ENCODE measurements at regions not wholly inside any gene's neighbourhood (a gene's known extent, or its start where the extent isn't known, plus 50 kb on each side); places are given as distances from the start of the nearest gene placed in this dataset.

GRCh38 chr12:124486346-124486963, 81.0 kb downstream of the NCOR2 start:
- TF ChIP-seq, protein P1, sequence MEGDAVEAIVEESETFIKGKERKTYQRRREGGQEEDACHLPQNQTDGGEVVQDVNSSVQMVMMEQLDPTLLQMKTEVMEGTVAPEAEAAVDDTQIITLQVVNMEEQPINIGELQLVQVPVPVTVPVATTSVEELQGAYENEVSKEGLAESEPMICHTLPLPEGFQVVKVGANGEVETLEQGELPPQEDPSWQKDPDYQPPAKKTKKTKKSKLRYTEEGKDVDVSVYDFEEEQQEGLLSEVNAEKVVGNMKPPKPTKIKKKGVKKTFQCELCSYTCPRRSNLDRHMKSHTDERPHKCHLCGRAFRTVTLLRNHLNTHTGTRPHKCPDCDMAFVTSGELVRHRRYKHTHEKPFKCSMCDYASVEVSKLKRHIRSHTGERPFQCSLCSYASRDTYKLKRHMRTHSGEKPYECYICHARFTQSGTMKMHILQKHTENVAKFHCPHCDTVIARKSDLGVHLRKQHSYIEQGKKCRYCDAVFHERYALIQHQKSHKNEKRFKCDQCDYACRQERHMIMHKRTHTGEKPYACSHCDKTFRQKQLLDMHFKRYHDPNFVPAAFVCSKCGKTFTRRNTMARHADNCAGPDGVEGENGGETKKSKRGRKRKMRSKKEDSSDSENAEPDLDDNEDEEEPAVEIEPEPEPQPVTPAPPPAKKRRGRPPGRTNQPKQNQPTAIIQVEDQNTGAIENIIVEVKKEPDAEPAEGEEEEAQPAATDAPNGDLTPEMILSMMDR (IDR thresholded peaks at IDR 0.05; ENCODE audit: low read depth, low read length, missing control alignments), result no peak
- no peak overlapping the region for H3K4me3 ChIP-seq (ENCODE audit: low read depth, low read length)
- DNase-seq (ENCODE audit: low read depth), result no peak
- in situ Hi-C loops (cut with HindIII; ENCODE audit: low sequenced_read_pairs), result no loop called here

DNA sequence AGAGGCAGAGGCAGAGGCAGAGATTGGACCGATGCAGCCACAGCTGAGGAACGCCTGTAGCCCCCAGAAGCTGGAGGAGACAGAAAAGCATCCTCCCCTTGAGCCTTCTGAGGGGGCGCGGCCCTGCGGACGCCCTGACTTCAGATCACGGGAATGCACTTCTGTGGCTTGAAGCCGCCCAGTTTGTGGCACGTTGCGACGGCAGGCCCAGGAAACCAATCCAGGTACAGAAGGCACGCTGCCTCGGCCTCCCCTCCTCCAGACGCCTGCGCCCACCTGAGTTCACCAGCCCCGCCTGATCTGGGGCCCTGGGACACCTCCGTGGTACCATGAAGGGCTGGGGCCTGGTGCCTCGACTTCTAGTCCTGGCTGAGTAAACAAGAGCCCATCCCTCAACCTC, 82.0 kb downstream of the NCOR2 start:
- no peak overlapping the region for H3K4me3 ChIP-seq (ENCODE audit: low read depth, low read length)
- TF ChIP-seq, protein P1 (IDR thresholded peaks at IDR 0.05; ENCODE audit: low read depth, low read length, missing control alignments), result no peak
- in situ Hi-C loops (cut with HindIII; ENCODE audit: low sequenced_read_pairs), result no loop called here
- DNase-seq (ENCODE audit: low read depth), result no peak

- H3K4me3 ChIP-seq (ENCODE audit: low read depth, low read length), result no peak overlapping the region
Measured at GRCh38 chr12:124484526-124484953, 82.9 kb downstream of the NCOR2 start.

DNA sequence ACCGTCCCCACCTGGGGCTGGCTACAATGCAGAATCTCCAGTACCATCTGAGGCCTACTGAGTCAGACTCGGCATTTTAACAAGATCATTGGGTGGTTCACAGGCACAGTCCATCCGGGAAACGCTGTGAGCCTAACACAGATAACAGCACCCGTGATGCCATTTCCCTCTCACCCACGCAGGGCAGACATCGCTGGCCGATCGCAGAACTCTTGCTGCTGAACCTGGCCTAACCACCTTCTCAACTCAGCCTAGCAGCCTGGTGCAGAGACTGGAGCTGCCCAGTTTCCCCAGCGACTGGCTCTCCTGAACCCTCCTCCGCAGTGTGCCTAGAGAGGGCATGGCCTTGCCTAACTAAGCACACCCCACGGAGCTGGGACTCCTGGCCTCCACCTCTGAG, 83.3 kb downstream of the NCOR2 start:
- in situ Hi-C loops (cut with HindIII; ENCODE audit: low sequenced_read_pairs), result no loop called here
- no peak overlapping the region for H3K4me3 ChIP-seq (ENCODE audit: low read depth, low read length)
- DNase-seq (ENCODE audit: low read depth), result no peak
- TF ChIP-seq, protein P1 (IDR thresholded peaks at IDR 0.05; ENCODE audit: low read depth, low read length, missing control alignments), result no peak

More at GRCh38 chr12:124484526-124484953, 82.9 kb downstream of the NCOR2 start:
- no peak for DNase-seq (ENCODE audit: low read depth)
- in situ Hi-C loops (cut with HindIII; ENCODE audit: low sequenced_read_pairs), result no loop called here
- TF ChIP-seq, protein P1 (IDR thresholded peaks at IDR 0.05; ENCODE audit: low read depth, low read length, missing control alignments), result no peak

DNA sequence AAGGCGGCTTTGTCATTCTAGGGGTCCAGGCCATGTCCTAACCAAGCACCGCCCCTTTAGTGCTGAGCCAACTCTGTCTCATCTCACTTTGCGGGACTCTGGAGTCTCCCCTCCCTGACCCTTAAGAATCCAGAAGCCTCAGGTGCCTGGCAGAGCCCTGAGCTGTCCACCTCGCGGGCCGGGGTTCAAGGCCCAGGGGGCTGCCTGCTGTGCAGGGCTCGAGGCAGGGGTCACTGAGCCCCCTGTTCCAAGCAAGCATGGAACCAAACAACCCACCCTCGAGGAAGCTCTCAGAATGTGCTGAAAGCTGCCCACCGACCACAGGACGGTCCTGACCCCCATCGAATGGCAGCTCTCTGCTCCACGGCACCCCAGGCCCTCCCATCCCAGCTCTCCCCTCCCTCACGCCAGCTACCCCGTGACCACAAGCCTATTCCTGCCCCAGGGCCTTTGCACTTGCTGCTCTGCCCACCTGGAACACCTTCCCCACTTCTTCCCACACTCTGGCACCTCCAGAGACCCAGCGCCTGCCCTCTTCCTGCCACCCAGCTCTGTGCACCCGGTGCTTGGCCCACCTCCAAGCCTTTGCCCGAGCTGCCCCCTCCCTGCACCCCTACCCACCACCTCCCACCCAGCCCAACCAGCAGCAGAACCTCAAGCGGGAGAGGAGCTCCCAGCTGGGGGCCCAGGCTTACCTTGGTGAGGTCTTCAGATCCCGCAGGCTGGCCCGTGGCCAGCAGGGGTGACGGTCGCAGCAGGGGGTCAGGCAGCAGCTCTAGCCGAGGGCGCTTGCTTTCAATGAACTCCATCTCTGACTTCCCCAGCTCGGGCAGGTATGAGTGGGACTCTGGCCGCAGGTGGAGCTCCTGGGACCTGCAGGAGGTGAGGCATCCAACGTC, 84.3 kb downstream of the NCOR2 start:
- DNase-seq (ENCODE audit: low read depth), result no peak
- TF ChIP-seq, protein P1 (IDR thresholded peaks at IDR 0.05; ENCODE audit: low read depth, low read length, missing control alignments), result no peak
- no peak overlapping the region for H3K4me3 ChIP-seq (ENCODE audit: low read depth, low read length)
- in situ Hi-C loops (cut with HindIII; ENCODE audit: low sequenced_read_pairs), result no loop called here

DNA sequence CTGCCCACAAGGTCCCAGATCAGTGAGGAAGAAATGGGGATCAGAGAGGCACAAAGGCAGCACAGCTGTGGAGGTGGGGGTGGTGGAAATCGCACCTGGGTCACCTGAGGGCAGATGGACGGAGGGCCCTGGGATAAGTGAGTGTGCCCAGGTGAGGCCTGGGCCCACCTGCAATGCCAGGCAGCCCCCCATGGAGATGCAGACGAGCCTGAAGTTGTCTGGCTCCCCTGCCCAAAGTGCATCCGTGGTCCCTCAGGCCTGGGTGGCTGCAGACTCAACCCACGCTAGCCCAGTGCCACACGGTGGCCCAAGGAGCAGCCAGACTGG, 84.9 kb downstream of the NCOR2 start:
- DNase-seq (ENCODE audit: low read depth), result no peak
- in situ Hi-C loops (cut with HindIII; ENCODE audit: low sequenced_read_pairs), result no loop called here
- TF ChIP-seq, protein P1 (IDR thresholded peaks at IDR 0.05; ENCODE audit: low read depth, low read length, missing control alignments), result no peak
- no peak overlapping the region for H3K4me3 ChIP-seq (ENCODE audit: low read depth, low read length)
